Sigmoid colon (tissue), 3 donors: ENCODE measurements at regions not wholly inside any gene's neighbourhood (a gene's known extent, or its start where the extent isn't known, plus 50 kb on each side); places are given as distances from the start of the nearest gene placed in this dataset.

Source experiments
- POLR2A ChIP-seq, 2 donors: fragments of 450-650 bp; IDR thresholded peaks; one replicate each; pipeline ENCODE4 v1.6.1; 2016; ENCODE audit warnings: antibody characterized with exemption in 2 of 2, mild to moderate bottlenecking in 2 of 2, moderate library complexity in 2 of 2
- TF ChIP-seq, protein P1 (sequence below), 4 experiments: fragments of 450-650 bp in 3 of 4; fragments of 200-600 bp in 1 of 4; IDR thresholded peaks; one replicate each; pipeline ENCODE4 v1.5.1; 2016 to 2019; ENCODE audit warnings: antibody characterized with exemption in 4 of 4, mild to moderate bottlenecking in 3 of 4, moderate library complexity in 2 of 4

- TF ChIP-seq, protein P1, sequence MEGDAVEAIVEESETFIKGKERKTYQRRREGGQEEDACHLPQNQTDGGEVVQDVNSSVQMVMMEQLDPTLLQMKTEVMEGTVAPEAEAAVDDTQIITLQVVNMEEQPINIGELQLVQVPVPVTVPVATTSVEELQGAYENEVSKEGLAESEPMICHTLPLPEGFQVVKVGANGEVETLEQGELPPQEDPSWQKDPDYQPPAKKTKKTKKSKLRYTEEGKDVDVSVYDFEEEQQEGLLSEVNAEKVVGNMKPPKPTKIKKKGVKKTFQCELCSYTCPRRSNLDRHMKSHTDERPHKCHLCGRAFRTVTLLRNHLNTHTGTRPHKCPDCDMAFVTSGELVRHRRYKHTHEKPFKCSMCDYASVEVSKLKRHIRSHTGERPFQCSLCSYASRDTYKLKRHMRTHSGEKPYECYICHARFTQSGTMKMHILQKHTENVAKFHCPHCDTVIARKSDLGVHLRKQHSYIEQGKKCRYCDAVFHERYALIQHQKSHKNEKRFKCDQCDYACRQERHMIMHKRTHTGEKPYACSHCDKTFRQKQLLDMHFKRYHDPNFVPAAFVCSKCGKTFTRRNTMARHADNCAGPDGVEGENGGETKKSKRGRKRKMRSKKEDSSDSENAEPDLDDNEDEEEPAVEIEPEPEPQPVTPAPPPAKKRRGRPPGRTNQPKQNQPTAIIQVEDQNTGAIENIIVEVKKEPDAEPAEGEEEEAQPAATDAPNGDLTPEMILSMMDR (IDR thresholded peaks at IDR 0.05): no peak
- TF ChIP-seq POLR2A (IDR thresholded peaks at IDR 0.05): no peak
Observed at GRCh38 chr2:105563000-105563719, 164.3 kb upstream of the FHL2 start.
